NB4 (cell line): ENCODE measurements at regions not wholly inside any gene's neighbourhood (a gene's known extent, or its start where the extent isn't known, plus 50 kb on each side); places are given as distances from the start of the nearest gene placed in this dataset.

ENCODE experiments used
- CTCF ChIP-seq: IDR thresholded peaks from one replicate; pipeline ENCODE4 v1.5.1; 2012; ENCODE audit warnings: low read depth, low read length
- MAX ChIP-seq: IDR thresholded peaks from 2 replicates; pipeline ENCODE4 v1.6.1; 2011; ENCODE audit warnings: low read depth, low read length

- TF ChIP-seq MAX (no peak), CTCF (no peak)
Observed at GRCh38 chr14:76965232-76965631, 63.3 kb downstream of the IRF2BPL start.
